Hepatocyte (in vitro differentiated cells): ENCODE measurements at regions not wholly inside any gene's neighbourhood (a gene's known extent, or its start where the extent isn't known, plus 50 kb on each side); places are given as distances from the start of the nearest gene placed in this dataset.

Experiments
- DNase-seq: peaks from one replicate; pipeline ENCODE4 v3.0.0-alpha.2; 2016; ENCODE audit warnings: low spot score
- H2AFZ ChIP-seq: fragments of 200-600 bp; sonication (generic); 2 replicates; pipeline ENCODE4 v1.6.0; 2016; ENCODE audit warnings: antibody characterized with exemption, mild to moderate bottlenecking
- H3K27ac ChIP-seq: fragments of 200-600 bp; sonication (generic); 2 replicates; pipeline ENCODE4 v1.5.1; 2016; ENCODE audit warnings: mild to moderate bottlenecking
- H3K27me3 ChIP-seq: fragments of 200-600 bp; sonication (generic); 2 replicates; pipeline ENCODE4 v1.6.1; 2016
- H3K36me3 ChIP-seq: fragments of 200-600 bp; sonication (generic); replicated peaks from 2 replicates; pipeline ENCODE4 v1.5.1; 2016; ENCODE audit warnings: low read depth; ENCODE audit not compliant: insufficient read depth
- H3K4me1 ChIP-seq: fragments of 200-600 bp; sonication (generic); 2 replicates; pipeline ENCODE4 v1.5.1; 2016; ENCODE audit warnings: mild to moderate bottlenecking, moderate library complexity; ENCODE audit not compliant: insufficient read depth
- H3K4me2 ChIP-seq: fragments of 200-600 bp; sonication (generic); 2 replicates; pipeline ENCODE4 v1.6.0; 2016
- H3K4me3 ChIP-seq: fragments of 200-600 bp; sonication (generic); 2 replicates; pipeline ENCODE4 v1.5.1; 2016; ENCODE audit warnings: mild to moderate bottlenecking
- H3K79me2 ChIP-seq: fragments of 200-600 bp; sonication (generic); 2 replicates; pipeline ENCODE4 v1.6.0; 2017; ENCODE audit warnings: mild to moderate bottlenecking
- H3K9me2 ChIP-seq: fragments of 200-600 bp; sonication (generic); replicated peaks from 2 replicates; pipeline ENCODE4 v1.6.0; 2017; ENCODE audit warnings: mild to moderate bottlenecking; ENCODE audit not compliant: insufficient read depth
- H3K9me3 ChIP-seq: fragments of 200-600 bp; sonication (generic); 2 replicates; pipeline ENCODE4 v1.5.1; 2016; ENCODE audit warnings: low read depth, mild to moderate bottlenecking
- H4K20me1 ChIP-seq: fragments of 200-600 bp; sonication (generic); 2 replicates; pipeline ENCODE4 v1.6.0; 2016; ENCODE audit warnings: mild to moderate bottlenecking; ENCODE audit not compliant: insufficient read depth, poor library complexity, severe bottlenecking
- CTCF ChIP-seq: fragments of 200-600 bp; sonication (generic); IDR thresholded peaks from 2 replicates; pipeline ENCODE4 v1.5.1; 2016; ENCODE audit warnings: antibody characterized with exemption, mild to moderate bottlenecking; ENCODE audit not compliant: poor library complexity
- EZH2 ChIP-seq: fragments of 200-600 bp; sonication (generic); IDR thresholded peaks from 2 replicates; pipeline ENCODE4 v1.6.1; 2016; ENCODE audit warnings: antibody characterized with exemption, mild to moderate bottlenecking, borderline replicate concordance
- EZH2phosphoT487 ChIP-seq: fragments of 200-600 bp; sonication (generic); IDR thresholded peaks from one replicate; pipeline ENCODE4 v1.6.1; 2018; ENCODE audit warnings: antibody characterized with exemption, mild to moderate bottlenecking, low read depth, moderate library complexity; ENCODE audit not compliant: unreplicated experiment, severe bottlenecking
- WGBS: methylation state at CpG from one replicate; pipeline ENCODE4 v1.1.6; 2016; ENCODE audit warnings: low lambda C conversion rate; ENCODE audit errors: missing lambda C conversion rate; 5-methylcytosine and 5-hydroxymethylcytosine counted together

GRCh38 chr13:31437975-31438374, 238.2 kb downstream of the B3GLCT start:
- Histone ChIP-seq H3K9me3 (no peaks in the 10 kb centered on the region), H3K9me2 (no peaks in the 10 kb centered on the region), H3K4me2 (no peak overlapping the region), H3K79me2 (no peaks in the 10 kb centered on the region), H3K27ac (no peak overlapping the region), H2AFZ (no peak overlapping the region), H3K27me3 (peaks cover 6% of the 10 kb centered on the region), H3K36me3 (no peaks in the 10 kb centered on the region), H3K4me3 (no peak overlapping the region), H4K20me1 (no peaks in the 10 kb centered on the region), H3K4me1 (no peaks in the 10 kb centered on the region)
- no peak for DNase-seq
- WGBS, result 82% methylated on average over 3 of the region's 3 CpGs
- TF ChIP-seq EZH2 (no peak), EZH2phosphoT487 (no peak), CTCF (no peak)

GRCh38 chr13:31440132-31440531, 240.4 kb downstream of the B3GLCT start:
- Histone ChIP-seq H3K27ac (no peak overlapping the region), H3K79me2 (no peaks in the 10 kb centered on the region), H2AFZ (no peak overlapping the region), H3K4me2 (no peak overlapping the region), H3K4me1 (no peaks in the 10 kb centered on the region), H3K9me2 (no peaks in the 10 kb centered on the region), H3K9me3 (no peaks in the 10 kb centered on the region), H4K20me1 (no peaks in the 10 kb centered on the region), H3K4me3 (no peak overlapping the region), H3K36me3 (no peaks in the 10 kb centered on the region), H3K27me3 (peaks cover 6% of the 10 kb centered on the region)
- TF ChIP-seq CTCF (no peak), EZH2 (no peak), EZH2phosphoT487 (no peak)
- DNase-seq, result no peak
- 91% methylated on average over 2 of the region's 2 CpGs for WGBS

GRCh38 chr13:31441800-31442510, 242.2 kb downstream of the B3GLCT start:
- H3K4me3 ChIP-seq, result no peak overlapping the region
- H3K27ac ChIP-seq, result no peak overlapping the region
- H3K36me3 ChIP-seq, result no peaks in the 10 kb centered on the region
- no peak overlapping the region for H3K4me2 ChIP-seq
- peaks cover 6% of the 10 kb centered on the region for H3K27me3 ChIP-seq
- DNase-seq, result no peak
- H4K20me1 ChIP-seq, result no peaks in the 10 kb centered on the region
- WGBS, result 90% methylated on average over 9 of the region's 9 CpGs
- no peaks in the 10 kb centered on the region for H3K9me2 ChIP-seq
- H2AFZ ChIP-seq, result no peak overlapping the region
- H3K79me2 ChIP-seq, result no peaks in the 10 kb centered on the region
- TF ChIP-seq EZH2phosphoT487, result no peak
- no peak for TF ChIP-seq EZH2
- TF ChIP-seq CTCF, result no peak
- no peaks in the 10 kb centered on the region for H3K9me3 ChIP-seq
- no peaks in the 10 kb centered on the region for H3K4me1 ChIP-seq

GRCh38 chr13:31442571-31442970, 242.8 kb downstream of the B3GLCT start:
- peak; percentile 13 for DNase-seq
- Histone ChIP-seq H3K9me2 (no peaks in the 10 kb centered on the region), H3K36me3 (no peaks in the 10 kb centered on the region), H3K9me3 (no peaks in the 10 kb centered on the region), H4K20me1 (no peaks in the 10 kb centered on the region), H3K27ac (no peak overlapping the region), H3K79me2 (no peaks in the 10 kb centered on the region), H3K27me3 (peaks cover under 1% of the 10 kb centered on the region), H2AFZ (no peak overlapping the region), H3K4me1 (no peaks in the 10 kb centered on the region), H3K4me2 (no peak overlapping the region), H3K4me3 (no peak overlapping the region)
- TF ChIP-seq EZH2, result no peak
- TF ChIP-seq EZH2phosphoT487, result no peak
- TF ChIP-seq CTCF, result no peak
- 66% methylated on average over 4 of the region's 4 CpGs for WGBS
